ENCODE measurements at regions not wholly inside any gene's neighbourhood (a gene's known extent, or its start where the extent isn't known, plus 50 kb on each side); places are given as distances from the start of the nearest gene placed in this dataset.

GRCh38 chr16:85522842-85523601 is 90.1 kb upstream of the GSE1 start (continued):
- TF ChIP-seq CSRNP1 (CRISPR knock-in tag; IDR thresholded peaks at IDR 0.05) (no peak), ZSCAN29 (CRISPR knock-in tag; conservative IDR thresholded peaks at IDR 0.05) (no peak), ETV6 (CRISPR knock-in tag; conservative IDR thresholded peaks at IDR 0.05) (no peak), ZNF451 (CRISPR knock-in tag; IDR thresholded peaks at IDR 0.05) (no peak; the same call in 1 of the 2 replicates), TCF12 (IDR thresholded peaks at IDR 0.05) (no peak), TCF12 (CRISPR knock-in tag; IDR thresholded peaks at IDR 0.05) (no peak), LBX2 (CRISPR knock-in tag; IDR thresholded peaks at IDR 0.05; ENCODE audit: borderline replicate concordance) (peak; percentile 71; the same call in 1 of the 2 replicates), MNT (IDR thresholded peaks at IDR 0.05) (no peak; the same call in 1 of the 2 replicates), ZUFSP (CRISPR knock-in tag; IDR thresholded peaks at IDR 0.05; ENCODE audit: borderline replicate concordance) (no peak), ZFAT (CRISPR knock-in tag; conservative IDR thresholded peaks at IDR 0.05) (no peak), CCAR2 (optimal IDR thresholded peaks at IDR 0.05; ENCODE audit: low read depth, low read length) (no peak), SNAI1 (CRISPR knock-in tag; IDR thresholded peaks at IDR 0.05; ENCODE audit: borderline replicate concordance) (no peak), ZNF703 (CRISPR knock-in tag; IDR thresholded peaks at IDR 0.05; ENCODE audit: borderline replicate concordance) (no peak), FLYWCH1 (CRISPR knock-in tag; IDR thresholded peaks at IDR 0.05) (no peak), MYPOP (CRISPR knock-in tag; IDR thresholded peaks at IDR 0.05) (no peak; the same call in 1 of the 2 replicates), NR2F2 (IDR thresholded peaks at IDR 0.05; ENCODE audit: borderline replicate concordance, low read depth) (no peak), ZBTB34 (CRISPR knock-in tag; IDR thresholded peaks at IDR 0.05) (no peak), ZSCAN12 (CRISPR knock-in tag; IDR thresholded peaks at IDR 0.05) (no peak), NR2C2 (CRISPR knock-in tag; IDR thresholded peaks at IDR 0.05; ENCODE audit: borderline replicate concordance) (no peak; the same call in 1 of the 2 replicates), ZNF704 (CRISPR knock-in tag; IDR thresholded peaks at IDR 0.05; ENCODE audit: borderline replicate concordance) (no peak)
